Smooth muscle cell (in vitro differentiated cells): ENCODE measurements at regions not wholly inside any gene's neighbourhood (a gene's known extent, or its start where the extent isn't known, plus 50 kb on each side); places are given as distances from the start of the nearest gene placed in this dataset.

Source experiments
- DNase-seq: peaks from one replicate; lab custom pipeline; 2025; ENCODE audit not compliant: unreplicated experiment; lab: John Stamatoyannopoulos, UW
- H2AFZ ChIP-seq: fragments of 200-600 bp; sonication (generic); 2 replicates; pipeline ENCODE4 v1.6.0; 2016; ENCODE audit warnings: antibody characterized with exemption, low read depth, mild to moderate bottlenecking
- H3F3A ChIP-seq: fragments of 200-600 bp; sonication (generic); 2 replicates; pipeline ENCODE4 v1.6.0; 2017; ENCODE audit warnings: antibody characterized with exemption, low read depth
- H3K27ac ChIP-seq: fragments of 200-600 bp; sonication (generic); 2 replicates; pipeline ENCODE4 v1.5.1; 2016; ENCODE audit warnings: low read depth, mild to moderate bottlenecking
- H3K27me3 ChIP-seq: fragments of 200-600 bp; sonication (generic); 2 replicates; pipeline ENCODE4 v1.6.1; 2016; ENCODE audit warnings: low read depth, mild to moderate bottlenecking
- H3K36me3 ChIP-seq: fragments of 200-600 bp; sonication (generic); 2 replicates; pipeline ENCODE4 v1.5.1; 2016; ENCODE audit warnings: low read depth
- H3K4me1 ChIP-seq: fragments of 200-600 bp; sonication (generic); 2 replicates; pipeline ENCODE4 v1.5.1; 2016; ENCODE audit warnings: low read depth
- H3K4me2 ChIP-seq: fragments of 200-600 bp; sonication (generic); 2 replicates; pipeline ENCODE4 v1.6.0; 2016; ENCODE audit warnings: mild to moderate bottlenecking
- H3K4me3 ChIP-seq: fragments of 200-600 bp; sonication (generic); 2 replicates; pipeline ENCODE4 v1.5.1; 2016; ENCODE audit warnings: mild to moderate bottlenecking
- H3K79me2 ChIP-seq: fragments of 200-600 bp; sonication (generic); 2 replicates; pipeline ENCODE4 v1.6.0; 2016; ENCODE audit warnings: low read depth, mild to moderate bottlenecking
- H3K9ac ChIP-seq: fragments of 200-600 bp; sonication (generic); 2 replicates; pipeline ENCODE4 v1.6.0; 2016; ENCODE audit warnings: low read depth
- H3K9me3 ChIP-seq: fragments of 200-600 bp; sonication (generic); replicated peaks from 2 replicates; pipeline ENCODE4 v1.5.1; 2016; ENCODE audit warnings: low read depth
- H4K20me1 ChIP-seq: fragments of 200-600 bp; sonication (generic); 2 replicates; pipeline ENCODE4 v1.6.0; 2016; ENCODE audit warnings: low read depth
- WGBS: methylation state at CpG from one replicate; pipeline ENCODE4 v1.1.7; 2016; ENCODE audit warnings: low lambda C conversion rate; 5-methylcytosine and 5-hydroxymethylcytosine counted together
- TF ChIP-seq, protein P1 (sequence below): fragments of 200-600 bp; sonication (generic); IDR thresholded peaks from 2 replicates; pipeline ENCODE4 v1.5.1; 2017; ENCODE audit warnings: borderline replicate concordance, mild to moderate bottlenecking, antibody characterized with exemption; ENCODE audit not compliant: insufficient read depth, poor library complexity, severe bottlenecking

DNA sequence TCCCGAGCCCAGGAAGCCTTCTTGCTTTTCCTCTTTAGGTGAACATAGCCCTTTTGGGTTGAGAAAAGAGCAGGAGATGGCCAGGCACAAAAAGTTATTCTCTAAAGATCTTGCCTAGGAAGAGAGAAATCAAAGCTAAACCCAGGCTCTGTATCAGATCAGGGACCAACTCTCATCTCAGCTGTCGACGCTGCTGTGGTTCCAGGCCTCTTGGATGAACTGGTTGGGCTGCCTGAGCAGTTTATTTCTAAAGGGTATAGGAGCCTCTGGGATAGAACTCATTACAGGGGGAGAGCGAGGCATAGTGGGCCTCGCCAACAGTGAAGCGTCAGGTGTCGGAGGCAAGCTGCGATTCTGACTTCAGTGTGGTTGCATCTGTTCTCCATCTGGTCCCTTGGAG, 82.6 kb upstream of the F3 start:
- H3K4me3 ChIP-seq: no peak overlapping the region
- peaks cover 31% of the 10 kb centered on the region for H3F3A ChIP-seq
- no peaks in the 10 kb centered on the region for H3K27me3 ChIP-seq
- no peaks in the 10 kb centered on the region for H3K36me3 ChIP-seq
- H3K27ac ChIP-seq: peak overlapping the region; percentile 97
- WGBS: 66% methylated on average over 8 of the region's 8 CpGs
- peak overlapping the region; percentile 68 for H3K4me2 ChIP-seq
- no peaks in the 10 kb centered on the region for H3K79me2 ChIP-seq
- no peaks in the 10 kb centered on the region for H3K9me3 ChIP-seq
- H3K4me1 ChIP-seq: peaks cover 33% of the 10 kb centered on the region
- no peaks in the 10 kb centered on the region for H4K20me1 ChIP-seq
- no peak overlapping the region for H2AFZ ChIP-seq
- TF ChIP-seq, protein P1, sequence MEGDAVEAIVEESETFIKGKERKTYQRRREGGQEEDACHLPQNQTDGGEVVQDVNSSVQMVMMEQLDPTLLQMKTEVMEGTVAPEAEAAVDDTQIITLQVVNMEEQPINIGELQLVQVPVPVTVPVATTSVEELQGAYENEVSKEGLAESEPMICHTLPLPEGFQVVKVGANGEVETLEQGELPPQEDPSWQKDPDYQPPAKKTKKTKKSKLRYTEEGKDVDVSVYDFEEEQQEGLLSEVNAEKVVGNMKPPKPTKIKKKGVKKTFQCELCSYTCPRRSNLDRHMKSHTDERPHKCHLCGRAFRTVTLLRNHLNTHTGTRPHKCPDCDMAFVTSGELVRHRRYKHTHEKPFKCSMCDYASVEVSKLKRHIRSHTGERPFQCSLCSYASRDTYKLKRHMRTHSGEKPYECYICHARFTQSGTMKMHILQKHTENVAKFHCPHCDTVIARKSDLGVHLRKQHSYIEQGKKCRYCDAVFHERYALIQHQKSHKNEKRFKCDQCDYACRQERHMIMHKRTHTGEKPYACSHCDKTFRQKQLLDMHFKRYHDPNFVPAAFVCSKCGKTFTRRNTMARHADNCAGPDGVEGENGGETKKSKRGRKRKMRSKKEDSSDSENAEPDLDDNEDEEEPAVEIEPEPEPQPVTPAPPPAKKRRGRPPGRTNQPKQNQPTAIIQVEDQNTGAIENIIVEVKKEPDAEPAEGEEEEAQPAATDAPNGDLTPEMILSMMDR: no peak
- no peak for DNase-seq
- peak overlapping the region; percentile 84 for H3K9ac ChIP-seq

DNA sequence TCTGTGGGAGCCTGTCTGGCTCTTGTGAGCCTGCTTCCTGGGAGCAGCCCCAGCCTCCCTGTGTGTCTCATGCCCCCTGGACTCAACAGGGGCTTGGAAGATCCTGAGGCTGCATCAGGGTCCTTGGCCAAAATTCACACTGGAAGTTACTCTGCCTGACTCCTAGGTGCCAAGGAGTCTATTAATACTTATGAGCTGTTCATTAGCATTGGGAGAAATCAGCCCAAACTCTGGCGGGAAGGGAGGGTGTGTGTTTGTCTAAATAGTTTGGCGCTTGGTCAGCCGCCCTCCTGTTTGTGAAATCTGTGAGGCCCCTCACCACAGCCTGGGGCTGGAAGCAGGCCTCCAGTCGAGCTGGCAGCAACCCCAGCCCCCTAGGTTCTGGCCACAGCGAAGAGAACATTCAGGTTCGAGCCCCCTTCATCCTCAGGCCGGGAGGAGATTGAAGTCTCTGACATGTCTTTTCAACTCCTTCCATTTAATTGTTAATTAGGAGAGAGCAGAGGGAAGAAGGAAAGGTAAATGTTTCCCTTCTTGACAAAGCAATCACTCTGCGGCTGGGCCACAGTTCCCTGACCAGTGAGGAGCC, 82.1 kb upstream of the F3 start:
- Histone ChIP-seq H3K27ac (peak overlapping the region; percentile 97), H3K4me1 (peaks cover 33% of the 10 kb centered on the region), H3K4me2 (peak overlapping the region; percentile 68), H3K27me3 (no peaks in the 10 kb centered on the region), H3K4me3 (no peak overlapping the region), H3K79me2 (no peaks in the 10 kb centered on the region), H3K36me3 (no peaks in the 10 kb centered on the region), H2AFZ (no peak overlapping the region), H3K9me3 (no peaks in the 10 kb centered on the region), H3F3A (peaks cover 26% of the 10 kb centered on the region), H4K20me1 (no peaks in the 10 kb centered on the region), H3K9ac (peak overlapping the region; percentile 84)
- TF ChIP-seq, protein P1: no peak
- WGBS: 11% methylated on average over 8 of the region's 8 CpGs
- DNase-seq: no peak

DNA sequence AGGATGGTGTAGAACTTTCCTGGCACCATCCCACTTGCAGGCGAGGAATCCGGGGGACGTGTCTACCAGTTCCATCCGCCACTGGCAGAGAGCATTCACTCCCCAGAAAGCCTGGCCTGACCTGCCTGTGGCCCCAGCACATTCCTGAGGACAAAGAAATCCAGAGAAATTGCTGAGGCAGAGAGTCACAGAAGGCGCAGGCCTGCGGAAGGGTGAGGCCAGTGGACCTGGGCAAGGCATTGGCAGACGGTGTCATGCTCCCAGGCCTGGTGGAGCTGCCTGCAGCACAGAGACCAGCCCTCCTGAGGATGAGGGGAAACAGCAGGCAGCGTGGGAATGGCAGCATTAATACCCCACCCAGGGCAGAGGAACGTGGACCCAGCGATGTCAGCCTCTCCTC, 81.2 kb upstream of the F3 start:
- WGBS: 24% methylated on average over 10 of the region's 10 CpGs

More for the DNA sequence above, 81.2 kb upstream of the F3 start:
- Histone ChIP-seq H3K27me3 (no peaks in the 10 kb centered on the region), H3F3A (peaks cover 26% of the 10 kb centered on the region), H3K36me3 (no peaks in the 10 kb centered on the region), H2AFZ (no peak overlapping the region), H3K4me2 (peak overlapping the region; percentile 68), H3K4me1 (peaks cover 33% of the 10 kb centered on the region), H3K79me2 (no peaks in the 10 kb centered on the region), H3K9ac (peak overlapping the region; percentile 84), H3K9me3 (no peaks in the 10 kb centered on the region), H4K20me1 (no peaks in the 10 kb centered on the region), H3K4me3 (no peak overlapping the region), H3K27ac (peak overlapping the region; percentile 97)
- TF ChIP-seq, protein P1: no peak
- DNase-seq: no peak
